Activated CD4-positive, alpha-beta T cell treated with anti-CD3 and anti-CD28 coated beads, Interleukin-10, Interleukin-2, amounts not matched to agents 100 ng/mL and 50 ng/mL, durations not matched to agents 16 hours and 8 hours (primary cell): ENCODE measurements at regions not wholly inside any gene's neighbourhood (a gene's known extent, or its start where the extent isn't known, plus 50 kb on each side); places are given as distances from the start of the nearest gene placed in this dataset.
"Not testable (repeated sequence)": the region's sequence is repeated elsewhere in the genome, so short reads cannot be mapped to it uniquely, and the experiment has no call there.

ENCODE experiments used
- DNase-seq: peaks from one replicate; pipeline ENCODE4 v3.0.0-alpha.2; 2020

DNA sequence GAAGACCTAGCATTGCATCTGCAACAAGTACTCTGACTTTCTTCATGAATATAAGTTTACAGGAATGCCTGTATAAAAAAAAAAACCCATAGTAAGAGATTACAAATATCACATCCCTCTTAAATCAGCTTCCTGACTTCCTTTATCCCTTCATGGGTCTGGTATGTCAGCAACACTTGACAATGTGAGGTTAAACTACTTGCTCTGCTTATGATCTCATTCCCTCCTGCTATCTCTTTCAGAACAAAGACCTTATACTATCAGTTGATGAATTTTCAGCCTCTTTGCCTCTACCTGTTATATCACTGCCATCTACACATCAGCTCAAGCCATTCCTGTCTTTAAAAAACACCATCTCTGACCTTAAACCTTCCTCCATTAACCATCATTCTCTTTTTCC is 130.9 kb upstream of the SAMSN1 start:
- no peak for DNase-seq

DNA sequence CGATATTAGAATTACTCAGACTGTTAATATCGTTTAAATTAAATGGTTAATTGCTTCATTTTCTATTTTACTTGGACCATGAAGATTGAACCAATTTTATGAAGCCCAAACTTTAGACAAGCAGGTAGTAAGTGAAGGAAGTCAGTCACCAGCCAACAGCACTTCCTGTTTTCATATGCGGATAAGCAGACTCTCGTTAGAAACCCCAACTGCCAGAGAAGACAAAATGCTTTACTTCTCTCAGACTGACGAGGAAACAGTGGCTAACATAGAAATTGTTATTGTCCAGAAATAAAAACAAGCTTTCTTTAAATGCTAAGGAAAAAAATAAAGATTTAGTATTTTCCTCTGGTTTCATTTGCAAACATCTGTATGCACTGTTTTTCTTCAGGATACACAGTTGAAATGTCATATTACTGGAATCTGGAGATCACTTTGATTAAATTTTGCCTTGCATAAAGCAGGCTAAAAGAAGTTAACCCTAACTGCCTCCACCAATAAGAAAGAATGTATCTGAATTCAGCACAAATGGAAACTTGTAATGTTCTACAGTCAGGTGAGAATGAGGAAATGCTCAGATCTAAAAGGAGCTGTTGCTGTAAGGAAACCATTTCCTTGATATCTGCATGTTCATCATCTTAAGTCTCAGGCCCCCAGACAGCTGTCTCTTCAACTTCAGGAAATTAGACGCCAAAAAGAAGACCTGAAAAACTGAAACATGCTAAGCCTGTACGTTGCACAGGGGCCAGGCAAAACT is 129.8 kb upstream of the SAMSN1 start:
- peak; percentile 52 for DNase-seq

DNA sequence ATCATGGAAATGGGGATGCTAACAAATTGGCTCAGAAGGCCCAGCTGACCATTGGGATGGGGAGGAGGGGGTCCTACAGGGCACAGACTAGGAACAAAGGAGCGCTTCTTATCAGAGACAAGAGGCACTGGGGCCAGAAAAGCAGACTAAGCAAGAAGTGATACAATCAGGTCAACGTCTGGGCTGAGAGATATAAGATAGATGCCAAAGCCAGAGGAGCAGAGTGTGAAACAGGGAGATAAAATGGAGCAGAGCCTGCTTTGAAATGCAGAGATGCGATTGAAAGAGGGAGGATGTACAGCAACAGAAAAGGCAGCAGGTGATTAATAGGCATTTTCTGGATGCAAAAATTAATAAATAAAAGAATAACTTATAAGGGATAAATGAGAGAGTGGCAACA is 127.5 kb upstream of the SAMSN1 start:
- DNase-seq, result no peak

DNA sequence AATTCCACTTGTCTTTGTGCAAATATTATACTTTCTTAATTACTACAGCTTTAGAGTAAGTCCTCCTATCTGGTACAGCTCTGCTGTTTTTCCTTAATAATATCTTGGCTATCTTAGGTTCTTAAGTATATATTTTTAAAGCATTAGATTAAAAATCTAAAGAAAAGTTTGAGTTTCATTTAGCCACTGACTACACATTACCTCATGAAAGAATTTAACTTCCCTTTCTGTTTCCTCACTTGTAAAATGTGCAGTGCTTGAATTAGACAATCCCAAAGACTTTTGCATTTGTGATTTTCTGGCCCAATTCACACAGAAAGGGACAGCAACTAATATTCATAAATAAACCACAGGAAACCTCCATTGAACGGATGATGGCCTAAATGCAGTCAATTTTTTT is 126.4 kb upstream of the SAMSN1 start:
- DNase-seq, result no peak

DNA sequence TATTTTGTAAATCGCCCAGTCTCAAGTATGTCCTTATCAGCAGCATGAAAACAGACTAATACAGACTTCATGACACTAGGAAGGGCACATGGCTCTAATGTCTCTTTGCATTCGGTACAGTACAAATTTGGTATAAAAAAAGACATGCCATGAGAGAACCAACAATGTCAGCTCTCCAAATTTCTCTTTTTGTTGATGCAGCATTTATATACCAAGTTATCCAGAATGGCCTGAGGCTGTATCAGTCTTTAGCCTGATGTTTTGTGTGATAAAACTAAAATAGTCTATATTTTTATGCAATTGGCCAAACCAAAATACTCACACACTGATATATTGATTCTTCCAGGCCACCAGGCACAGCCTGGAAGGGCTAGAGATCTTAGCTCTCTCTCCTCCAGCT is 124.3 kb upstream of the SAMSN1 start:
- DNase-seq, result no peak

DNA sequence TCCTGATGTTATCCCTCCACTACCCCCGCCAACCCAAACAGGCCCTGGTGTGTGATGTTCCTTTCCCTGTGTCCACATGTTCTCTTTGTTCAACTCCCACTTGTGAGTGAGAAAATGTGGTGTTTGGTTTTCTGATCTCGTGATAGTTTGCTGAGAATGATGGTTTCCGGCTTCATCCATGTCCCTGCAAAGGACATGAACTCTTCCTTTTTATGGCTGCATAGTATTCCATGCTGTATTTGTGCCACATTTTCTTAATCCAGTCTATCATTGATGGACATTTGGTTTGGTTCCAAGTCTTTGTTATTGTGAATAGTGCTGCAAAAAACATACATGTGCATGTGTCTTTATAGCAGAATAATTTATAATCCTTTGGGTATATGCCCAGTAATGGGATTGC is 123.0 kb upstream of the SAMSN1 start:
- not testable (repeated sequence) for DNase-seq

DNA sequence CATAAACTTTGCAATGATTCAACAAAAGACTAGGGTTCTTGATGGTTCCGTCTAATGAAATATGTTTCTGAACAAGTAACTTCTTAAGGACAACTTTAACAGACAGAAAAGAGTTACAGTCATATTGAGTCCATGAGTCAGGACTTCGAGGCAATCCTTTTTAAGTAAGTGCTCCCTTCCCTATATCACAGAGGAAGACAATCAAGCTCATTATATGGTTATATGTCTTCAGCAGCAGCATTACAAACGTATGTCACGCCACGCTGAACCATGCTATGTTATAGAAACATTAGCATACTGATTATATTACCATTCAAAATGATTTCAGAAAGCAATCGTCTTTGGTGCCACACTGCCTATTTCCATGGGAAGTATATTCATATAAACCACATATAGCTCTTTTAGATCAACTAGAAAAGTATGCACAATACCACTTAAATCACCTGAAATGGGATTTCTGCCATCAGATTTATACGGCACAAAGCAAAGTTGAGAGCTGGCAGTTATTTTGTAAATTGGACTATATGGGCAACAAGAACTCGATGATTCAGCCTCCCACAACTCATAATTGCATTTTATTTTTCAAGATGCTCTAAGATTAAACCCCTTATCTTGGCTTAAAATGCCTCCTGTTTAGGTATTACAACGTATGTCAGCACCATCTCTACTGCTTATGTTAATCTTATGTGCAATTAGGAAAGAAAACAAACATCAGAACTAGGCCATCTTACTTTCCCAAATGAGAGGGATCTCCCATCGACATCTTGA is 111.3 kb upstream of the SAMSN1 start:
- DNase-seq, result no peak

DNA sequence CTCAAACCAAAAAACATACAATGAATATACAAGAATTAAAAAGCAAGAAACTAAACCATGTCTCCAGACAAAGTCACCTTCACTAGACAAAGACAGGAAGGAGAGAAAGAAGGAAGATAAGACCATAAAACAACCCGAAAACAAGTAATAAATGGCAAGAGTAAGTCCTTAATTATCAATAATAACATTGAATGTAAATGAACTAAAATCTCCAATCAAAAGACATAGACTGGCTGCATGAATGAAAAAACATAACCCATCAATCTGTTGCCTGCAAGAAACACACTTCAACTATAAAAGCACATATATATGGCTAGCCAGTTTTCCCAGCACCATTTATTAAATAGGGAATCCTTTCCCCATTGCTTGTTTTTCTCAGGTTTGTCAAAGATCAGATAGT is 100.8 kb upstream of the SAMSN1 start:
- DNase-seq, result no peak

DNA sequence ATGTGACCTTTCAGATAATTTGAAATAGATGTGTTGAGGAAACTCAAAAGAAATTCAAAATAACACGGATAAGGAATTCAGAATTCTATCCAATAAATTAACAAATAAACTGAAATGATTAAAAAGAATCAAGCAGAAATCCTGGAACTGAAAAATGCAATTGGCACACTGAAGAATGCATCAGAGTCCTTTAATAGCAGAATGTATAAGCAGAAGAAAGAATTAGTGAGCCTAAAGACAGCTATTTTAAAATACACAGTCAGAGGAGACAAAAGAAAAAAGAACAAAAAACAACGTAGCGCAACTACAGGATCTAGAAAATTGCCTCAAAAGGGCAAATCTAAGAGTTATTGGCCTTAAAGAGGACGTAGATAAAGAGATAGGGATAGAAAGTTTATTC is 99.6 kb upstream of the SAMSN1 start:
- no peak for DNase-seq

DNA sequence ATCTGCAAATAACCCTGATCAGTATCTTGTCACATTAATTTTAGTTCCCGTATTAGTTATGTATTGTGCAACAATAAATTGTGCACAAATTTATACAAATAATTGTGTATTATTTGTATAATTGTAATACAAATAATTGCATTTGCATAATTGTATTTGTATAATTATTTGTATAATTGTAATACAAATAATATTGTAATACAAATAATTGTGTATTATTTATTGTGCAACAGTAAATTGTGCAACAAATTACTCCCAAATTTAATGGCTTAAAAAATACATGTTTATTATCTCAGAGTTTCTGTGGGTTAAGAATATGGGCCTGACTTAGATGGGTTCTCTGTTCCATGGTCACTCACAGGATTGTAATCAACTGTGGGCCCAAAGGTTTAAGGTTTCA is 86.2 kb upstream of the SAMSN1 start:
- DNase-seq, result no peak

DNA sequence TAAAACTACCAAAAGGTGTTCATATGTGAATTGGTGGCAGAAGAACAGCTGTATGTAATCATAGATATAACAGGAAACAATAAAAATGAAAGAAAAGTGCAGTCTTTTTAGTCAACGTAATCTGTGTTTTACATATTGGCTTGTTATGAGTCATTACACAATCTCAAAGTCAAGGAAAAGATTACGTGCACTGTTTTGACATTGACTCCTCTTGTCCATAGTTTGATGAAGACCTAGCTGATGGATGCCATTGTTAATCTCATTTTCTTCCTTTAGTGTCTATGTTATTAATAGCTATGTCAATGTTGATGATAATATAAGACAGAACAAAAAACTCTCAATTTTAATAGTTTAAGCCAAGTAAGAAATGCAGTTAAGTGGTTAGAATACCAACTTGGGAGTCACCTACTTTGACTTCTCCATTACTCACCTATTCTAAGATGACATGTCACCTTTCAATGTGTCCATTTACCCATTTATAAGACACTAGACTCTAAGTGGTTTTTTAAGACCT is 84.5 kb upstream of the SAMSN1 start:
- peak; percentile 78 for DNase-seq

DNA sequence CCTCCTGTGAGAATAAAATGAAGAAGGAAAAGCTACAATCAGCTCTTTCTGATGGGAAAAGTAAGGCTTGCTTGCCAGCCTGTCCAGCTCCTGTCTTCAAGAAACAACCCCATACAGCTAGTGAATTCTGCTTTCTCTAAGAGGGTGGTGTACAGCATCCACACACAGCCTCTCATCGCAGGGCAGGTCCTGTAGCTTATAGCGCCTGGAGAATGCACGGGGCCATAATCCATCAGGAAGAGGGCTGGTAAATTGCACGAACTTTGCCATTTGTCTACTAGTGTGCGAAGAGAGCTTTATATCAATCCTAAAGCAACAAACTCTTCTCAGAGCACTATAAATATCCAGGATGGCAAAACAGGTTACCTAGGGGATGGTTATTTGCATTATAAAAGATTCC is 83.3 kb upstream of the SAMSN1 start:
- DNase-seq, result no peak

DNA sequence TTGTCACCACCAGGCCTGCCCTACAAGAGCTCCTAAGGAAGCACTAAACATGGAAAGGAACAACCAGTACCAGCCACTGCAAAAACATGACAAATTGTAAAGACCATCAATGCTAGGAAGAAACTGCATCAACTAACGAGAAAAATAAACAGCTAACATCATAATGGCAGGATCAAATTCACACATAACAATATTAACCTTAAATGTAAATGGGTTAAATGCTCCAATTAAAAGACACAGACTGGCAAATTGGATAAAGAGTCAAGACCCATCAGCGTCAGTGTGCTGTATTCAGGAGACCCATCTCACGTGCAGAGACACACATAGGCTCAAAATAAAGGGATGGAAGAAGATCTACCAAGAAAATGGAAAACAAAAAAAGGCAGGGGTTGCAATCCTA is 77.0 kb upstream of the SAMSN1 start:
- DNase-seq, result not testable (repeated sequence)

DNA sequence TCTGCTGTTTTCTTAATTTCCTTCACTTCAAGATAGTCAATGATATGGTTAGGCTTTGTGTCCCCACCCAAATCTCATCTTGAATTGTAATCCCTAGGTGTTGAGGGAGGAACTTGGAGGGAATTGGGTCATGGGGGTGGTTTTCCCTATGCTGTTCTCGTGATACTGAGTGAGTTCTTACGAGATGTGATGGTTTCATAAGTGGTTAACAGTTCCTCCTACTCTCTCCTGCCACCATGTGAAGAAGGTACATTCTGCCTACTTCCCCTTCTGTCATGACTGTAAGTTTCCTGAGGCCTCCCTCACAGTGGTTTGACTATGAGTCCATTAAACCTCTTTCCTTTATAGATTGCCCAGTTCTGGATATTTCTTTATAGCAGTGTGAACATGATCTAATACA is 74.0 kb upstream of the SAMSN1 start:
- DNase-seq, result peak; percentile 66

DNA sequence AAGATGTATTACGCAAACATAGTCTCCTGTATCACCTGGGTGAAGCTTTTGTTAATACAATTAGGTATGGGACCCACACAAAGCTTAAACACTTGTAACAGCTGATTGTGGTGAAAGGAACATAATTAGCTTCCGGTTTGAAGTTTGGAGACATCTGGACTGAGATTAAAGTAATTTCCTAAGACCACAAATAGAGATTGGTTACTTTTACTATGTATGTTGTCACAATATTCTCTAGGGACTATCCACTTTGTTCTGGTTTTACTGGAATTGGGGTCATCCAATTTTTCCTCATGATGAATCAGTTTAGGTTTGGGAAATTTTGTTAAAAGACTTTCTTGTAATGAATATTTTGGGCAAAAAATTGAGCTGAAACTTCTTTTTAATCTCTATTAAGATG is 71.8 kb upstream of the SAMSN1 start:
- DNase-seq, result no peak

DNA sequence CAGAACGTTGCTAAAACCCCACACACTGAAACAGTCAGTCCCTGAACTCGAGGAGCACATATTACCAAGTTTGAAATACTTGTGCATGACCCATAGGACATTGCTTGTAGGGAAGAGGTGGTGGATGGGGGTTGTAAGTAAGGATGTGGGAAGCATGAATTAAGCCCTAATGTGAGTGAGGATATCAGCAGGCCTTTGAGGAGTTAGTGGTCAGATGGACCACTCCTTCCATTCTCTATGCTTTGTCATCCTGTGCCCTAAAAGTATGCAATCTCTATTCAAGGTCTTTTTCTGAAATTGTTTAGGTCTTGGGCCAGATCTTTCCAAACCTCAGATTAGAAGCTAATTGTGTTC is 70.9 kb upstream of the SAMSN1 start:
- DNase-seq, result no peak

DNA sequence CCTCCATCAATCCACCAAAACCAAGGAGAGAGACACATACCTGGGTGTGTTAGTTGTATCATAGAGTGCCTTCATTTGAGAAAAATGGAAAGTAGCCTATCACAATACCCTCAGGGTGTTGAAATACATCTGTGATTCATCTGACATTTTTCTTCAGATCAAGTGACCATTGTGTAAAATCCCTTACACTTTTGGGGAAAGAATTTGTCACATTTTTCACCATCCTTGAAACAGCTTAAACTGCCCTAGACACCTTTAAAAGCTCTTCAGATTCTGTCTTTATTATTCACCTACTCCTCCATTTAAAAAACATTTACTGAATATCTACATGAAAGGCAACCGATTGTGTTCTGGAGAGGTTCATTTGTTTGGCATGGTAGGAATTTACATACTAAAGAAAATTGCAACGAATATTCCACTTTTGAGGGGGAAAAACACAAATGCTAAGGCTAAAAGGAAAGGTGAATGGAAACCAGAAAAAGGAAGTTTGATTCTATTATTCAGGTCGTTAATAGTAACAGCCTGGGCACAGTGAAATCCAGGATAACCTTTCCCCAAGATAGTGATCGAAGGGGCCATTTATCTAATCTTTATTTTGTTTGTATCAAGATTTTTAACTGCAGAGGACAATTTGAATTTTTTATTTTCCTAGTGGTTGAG is 70.4 kb upstream of the SAMSN1 start:
- no peak for DNase-seq

DNA sequence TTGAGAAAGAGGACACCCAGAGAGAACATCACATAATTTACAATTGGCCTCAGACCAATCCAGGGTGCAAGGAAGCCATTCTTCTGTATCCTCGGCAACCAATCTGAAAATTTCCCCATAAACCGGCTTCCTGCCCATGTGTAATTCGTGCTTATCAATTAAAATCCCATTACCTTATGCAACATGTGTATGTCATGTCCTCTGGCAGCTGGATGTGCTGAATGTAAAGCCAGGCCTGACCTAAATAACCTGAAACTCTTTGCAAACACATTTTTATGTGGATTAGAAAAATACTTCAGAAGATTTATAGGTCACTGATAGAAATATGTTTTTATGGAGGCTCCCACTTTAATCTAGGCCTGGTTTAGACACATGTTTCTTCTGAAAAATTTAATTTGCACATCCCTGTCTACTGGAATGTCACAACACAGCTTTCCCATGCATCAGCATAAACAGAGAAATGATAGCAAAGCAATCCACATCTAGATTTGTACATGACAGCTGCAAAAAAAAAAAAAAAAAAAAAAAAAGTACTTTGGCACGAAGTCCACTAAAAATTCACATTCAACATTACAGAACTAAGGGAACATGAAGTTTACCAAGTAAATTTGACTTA is 69.4 kb upstream of the SAMSN1 start:
- DNase-seq, result no peak

DNA sequence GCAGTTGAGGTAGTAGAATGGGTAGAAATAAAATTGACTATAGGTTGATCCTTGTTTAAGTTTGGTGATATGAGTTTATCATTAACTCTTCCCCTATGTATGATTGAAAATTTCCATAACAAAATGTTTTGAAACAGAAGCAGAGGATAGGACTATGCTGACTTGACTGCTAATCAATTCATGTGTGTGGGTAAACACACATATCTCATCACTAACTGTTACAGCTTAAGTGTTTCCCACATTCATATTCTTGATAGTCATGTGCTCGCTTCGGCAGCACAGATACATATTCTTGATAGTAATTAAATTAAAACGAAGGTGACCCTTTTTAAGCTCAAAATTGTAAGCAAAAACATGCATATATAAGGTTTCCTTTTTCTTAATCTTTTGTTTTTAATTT is 68.2 kb upstream of the SAMSN1 start:
- no peak for DNase-seq

DNA sequence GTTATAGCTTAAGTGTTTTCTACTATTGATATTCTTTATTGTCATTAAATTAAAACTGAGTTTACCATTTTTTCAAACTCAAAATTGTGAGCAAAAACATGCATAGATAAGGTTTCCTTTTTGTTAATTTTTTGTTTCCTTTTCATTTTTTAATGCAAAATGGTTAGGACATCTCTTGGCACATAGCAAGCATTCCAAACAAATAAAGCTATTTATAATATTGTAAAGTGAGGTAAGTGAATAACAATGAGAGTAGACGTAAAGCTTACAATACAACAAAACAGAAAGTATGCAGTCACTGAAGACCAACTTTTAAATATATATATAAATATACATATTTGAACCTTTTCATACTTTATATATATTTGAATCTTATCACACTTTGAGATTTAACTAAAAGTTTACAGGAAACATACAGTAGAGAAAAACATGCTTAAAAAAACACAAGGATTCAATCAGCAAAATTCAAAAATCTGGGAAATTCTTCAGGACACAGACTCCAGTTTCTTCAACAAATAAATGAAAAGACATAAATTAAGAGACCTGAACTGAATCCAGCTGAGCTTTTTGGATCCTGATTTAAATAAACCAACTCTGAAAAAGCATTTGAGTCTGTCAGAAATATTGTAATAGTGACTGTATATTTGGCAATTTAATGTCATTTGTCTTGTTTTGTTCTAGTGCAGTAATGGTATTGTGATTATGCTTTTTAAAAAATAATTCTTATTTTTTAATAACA is 67.5 kb upstream of the SAMSN1 start:
- DNase-seq, result no peak

DNA sequence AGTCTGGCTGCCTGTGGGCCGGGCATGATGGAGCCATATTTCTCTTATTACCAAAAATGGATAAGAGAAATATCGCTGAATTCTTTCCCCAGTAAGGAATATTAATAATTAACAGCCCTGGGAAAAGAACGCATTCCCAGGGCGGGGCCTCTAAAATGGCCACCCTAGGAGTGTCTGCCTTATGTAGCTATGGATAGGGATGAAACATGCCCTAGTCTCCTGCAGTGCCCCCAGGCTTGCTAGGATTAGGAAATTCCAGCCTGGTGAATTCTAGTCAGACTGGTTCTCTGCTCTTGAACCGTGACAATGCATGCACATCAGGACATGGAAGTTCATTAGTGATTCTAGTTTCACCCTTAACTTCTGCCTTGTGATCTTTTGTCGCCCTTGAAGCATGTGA is 64.0 kb upstream of the SAMSN1 start:
- DNase-seq, result not testable (repeated sequence)

DNA sequence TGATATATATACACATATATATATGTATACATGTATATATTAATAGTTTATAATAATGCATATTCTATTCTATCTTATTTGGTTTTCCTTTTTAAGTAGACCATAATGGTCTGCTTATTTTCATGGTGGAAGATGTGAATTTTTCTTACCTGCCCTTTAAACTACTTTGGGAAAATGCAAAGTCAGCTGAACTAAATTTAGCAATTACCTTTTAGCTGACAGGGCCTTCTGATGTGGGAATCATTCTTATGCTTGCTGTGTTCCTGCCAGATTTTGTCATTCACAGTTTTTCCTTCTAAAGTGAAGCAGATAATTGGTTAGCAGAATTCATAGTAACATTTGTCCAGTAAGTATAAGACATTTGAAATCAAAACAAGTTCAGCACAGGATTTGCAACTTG is 63.2 kb upstream of the SAMSN1 start:
- DNase-seq, result no peak

DNA sequence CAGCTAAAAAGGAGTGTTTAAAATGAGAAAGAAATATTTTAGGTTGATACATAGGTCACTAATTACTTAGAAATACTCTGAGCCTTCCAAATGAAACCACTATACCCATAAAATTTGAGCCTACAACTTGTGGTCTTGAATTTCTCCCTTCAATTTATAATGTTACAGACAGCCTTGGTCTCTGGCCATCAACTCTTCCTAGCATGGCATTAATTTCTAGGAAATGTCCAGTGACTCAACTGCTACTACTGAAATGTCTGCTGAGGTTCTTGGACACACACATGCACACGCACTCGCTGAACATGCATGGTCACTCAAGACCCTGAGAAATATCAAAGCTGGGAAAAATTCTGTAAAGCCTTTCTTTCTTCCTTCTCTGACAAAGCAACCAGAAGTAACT is 61.1 kb upstream of the SAMSN1 start:
- no peak for DNase-seq
